Endodermal cell (in vitro differentiated cells): ENCODE measurements at regions not wholly inside any gene's neighbourhood (a gene's known extent, or its start where the extent isn't known, plus 50 kb on each side); places are given as distances from the start of the nearest gene placed in this dataset.

Source experiments
- DNase-seq: peaks from one replicate; pipeline ENCODE4 v3.0.0-alpha.2; 2017
- H3K27ac ChIP-seq: 2 replicates; pipeline ENCODE4 v1.5.1; 2013; ENCODE audit warnings: mild to moderate bottlenecking, low read depth, low read length, moderate library complexity
- H3K27me3 ChIP-seq: 2 replicates; pipeline ENCODE4 v1.6.1; 2013; ENCODE audit warnings: mild to moderate bottlenecking, low read length, moderate library complexity; ENCODE audit not compliant: insufficient read depth, control insufficient read depth, poor library complexity, severe bottlenecking
- H3K36me3 ChIP-seq: 2 replicates; pipeline ENCODE4 v1.7.0; 2013; ENCODE audit warnings: mild to moderate bottlenecking, low read length, moderate library complexity; ENCODE audit not compliant: control insufficient read depth, insufficient read depth
- H3K4me1 ChIP-seq: one replicate; pipeline ENCODE4 v1.7.0; 2013; ENCODE audit warnings: low read length; ENCODE audit not compliant: control insufficient read depth, insufficient read depth
- H3K4me3 ChIP-seq: 2 replicates; pipeline ENCODE4 v1.5.1; 2013; ENCODE audit warnings: mild to moderate bottlenecking, low read length, moderate library complexity
- H3K9ac ChIP-seq: 2 replicates; pipeline ENCODE4 v1.6.1; 2013; ENCODE audit warnings: mild to moderate bottlenecking, low read length, moderate library complexity; ENCODE audit not compliant: poor library complexity, severe bottlenecking; ENCODE audit errors: extremely low read depth
- H3K9me3 ChIP-seq: 2 replicates; pipeline ENCODE4 v1.6.1; 2013; ENCODE audit warnings: mild to moderate bottlenecking, low read length, moderate library complexity; ENCODE audit not compliant: control insufficient read depth
- H3K27ac Mint-ChIP-seq: 2 replicates; pipeline ENCODE4 v1.8.0; 2020; ENCODE audit warnings: mixed read lengths
- H3K27me3 Mint-ChIP-seq: 2 replicates; pipeline ENCODE4 v1.8.0; 2021; ENCODE audit warnings: mild to moderate bottlenecking, mixed read lengths; ENCODE audit not compliant: insufficient read depth
- H3K36me3 Mint-ChIP-seq: 2 replicates; pipeline ENCODE4 v1.8.0; 2020; ENCODE audit warnings: low read depth, mixed read lengths
- H3K4me1 Mint-ChIP-seq: 2 replicates; pipeline ENCODE4 v1.8.0; 2020; ENCODE audit warnings: mixed read lengths
- H3K4me3 Mint-ChIP-seq: 2 replicates; pipeline ENCODE4 v1.8.0; 2020; ENCODE audit warnings: mild to moderate bottlenecking, moderate library complexity, mixed read lengths
- H3K9me3 Mint-ChIP-seq: 2 replicates; pipeline ENCODE4 v1.8.0; 2020; ENCODE audit warnings: mild to moderate bottlenecking, mixed read lengths
- CTCF ChIP-seq: fragments of 200-600 bp; sonication (generic); conservative IDR thresholded peaks from 2 replicates; pipeline ENCODE4 v1.5.0; 2021; ENCODE audit warnings: antibody characterized with exemption, mild to moderate bottlenecking
- WGBS, 2 experiments: methylation state at CpG; one replicate each; pipeline versions ENCODE4 v1.1.5 to v1.1.7; 2013; ENCODE audit warnings: missing lambda C conversion rate in 2 of 2, mixed read lengths in 1 of 2; ENCODE audit not compliant: insufficient coverage in 1 of 2, insufficient read length in 1 of 2; 5-methylcytosine and 5-hydroxymethylcytosine counted together

GRCh38 chr13:112158961-112159360 lies 92.0 kb downstream of the SOX1 start:
- Histone ChIP-seq H3K9ac (no peak overlapping the region), H3K4me3 (no peak overlapping the region), H3K4me1 (no peaks in the 10 kb centered on the region), H3K27ac (peak overlapping the region; percentile 99), H3K9me3 (no peaks in the 10 kb centered on the region), H3K36me3 (no peaks in the 10 kb centered on the region), H3K27me3 (peaks cover 5% of the 10 kb centered on the region)
- Mint-ChIP-seq H3K4me3 (no peak overlapping the region), H3K27me3 (peaks cover 18% of the 10 kb centered on the region), H3K9me3 (peaks cover 17% of the 10 kb centered on the region), H3K36me3 (no peaks in the 10 kb centered on the region), H3K27ac (no peak overlapping the region), H3K4me1 (peaks cover 13% of the 10 kb centered on the region)
- TF ChIP-seq CTCF = no peak
- DNase-seq = no peak
- WGBS, 2 experiments = 88 to 100% methylated on average over 3 to 5 of the region's 5 CpGs

GRCh38 chr13:112159575-112160547 lies 92.9 kb downstream of the SOX1 start:
- H3K4me3 ChIP-seq = no peak overlapping the region
- Mint-ChIP-seq H3K9me3 (peaks cover 17% of the 10 kb centered on the region), H3K27me3 (peaks cover 21% of the 10 kb centered on the region), H3K36me3 (no peaks in the 10 kb centered on the region), H3K4me1 (peaks cover 13% of the 10 kb centered on the region), H3K4me3 (no peak overlapping the region), H3K27ac (no peak overlapping the region)
- H3K27ac ChIP-seq = peak overlapping the region; percentile 99
- no peaks in the 10 kb centered on the region for H3K9me3 ChIP-seq
- peaks cover 5% of the 10 kb centered on the region for H3K27me3 ChIP-seq
- 80 to 82% methylated on average over 8 to 17 of the region's 17 CpGs for WGBS, 2 experiments
- TF ChIP-seq CTCF = no peak
- H3K9ac ChIP-seq = no peak overlapping the region
- no peak for DNase-seq
- no peaks in the 10 kb centered on the region for H3K36me3 ChIP-seq
- H3K4me1 ChIP-seq = no peaks in the 10 kb centered on the region

- H3K9me3 ChIP-seq = no peaks in the 10 kb centered on the region
- peaks cover 21% of the 10 kb centered on the region for H3K27me3 Mint-ChIP-seq
- H3K4me3 ChIP-seq = no peak overlapping the region
- H3K9me3 Mint-ChIP-seq = peaks cover 17% of the 10 kb centered on the region
- H3K4me1 ChIP-seq = no peaks in the 10 kb centered on the region
- peak overlapping the region; percentile 99 for H3K27ac ChIP-seq
- peaks cover 13% of the 10 kb centered on the region for H3K4me1 Mint-ChIP-seq
- WGBS, 2 experiments = 87 to 91% methylated on average over 14 of the region's 14 CpGs
- no peaks in the 10 kb centered on the region for H3K36me3 ChIP-seq
- H3K27ac Mint-ChIP-seq = no peak overlapping the region
- TF ChIP-seq CTCF = no peak
- DNase-seq = no peak
- no peak overlapping the region for H3K9ac ChIP-seq
- no peak overlapping the region for H3K4me3 Mint-ChIP-seq
- no peaks in the 10 kb centered on the region for H3K27me3 ChIP-seq
- H3K36me3 Mint-ChIP-seq = no peaks in the 10 kb centered on the region
These were observed 93.6 kb downstream of the SOX1 start for GRCh38 chr13:112160558-112160957.
